ENCODE measurements at regions not wholly inside any gene's neighbourhood (a gene's known extent, or its start where the extent isn't known, plus 50 kb on each side); places are given as distances from the start of the nearest gene placed in this dataset.

GRCh38 chr4:189255636-189256035 is 685.0 kb upstream of the FRG1 start:
- Histone ChIP-seq H3K9me2 (replicated peaks; ENCODE audit: low read length) (no peaks in the 10 kb centered on the region), H3F3A (ENCODE audit: low read length, unreplicated experiment) (no peaks in the 10 kb centered on the region), H3K4me3 (ENCODE audit: low read length) (no peak overlapping the region), H4K20me1 (ENCODE audit: low read length) (no peaks in the 10 kb centered on the region), H3K79me2 (ENCODE audit: low read length) (no peaks in the 10 kb centered on the region), H3K9me3 (ENCODE audit: low read length) (no peaks in the 10 kb centered on the region), H3K27ac (ENCODE audit: low read length) (no peak overlapping the region), H3K4me2 (ENCODE audit: low read length) (no peak overlapping the region), H3K9ac (ENCODE audit: low read length) (no peak overlapping the region), H3K36me3 (ENCODE audit: low read depth, low read length) (no peaks in the 10 kb centered on the region), H3K27me3 (ENCODE audit: low read length) (no peaks in the 10 kb centered on the region), H3K4me1 (ENCODE audit: insufficient read depth, low read length) (no peaks in the 10 kb centered on the region), H2AFZ (ENCODE audit: low read length) (no peak overlapping the region)
- ChIA-PET POLR2A (ENCODE audit: unreplicated experiment) (no interaction called here), CTCF (no interaction called here)
- DNase-seq (no peak), ATAC-seq (no peak)
- no TSS peak for BruUV-seq (replicated peaks)
- TF ChIP-seq, protein P1, sequence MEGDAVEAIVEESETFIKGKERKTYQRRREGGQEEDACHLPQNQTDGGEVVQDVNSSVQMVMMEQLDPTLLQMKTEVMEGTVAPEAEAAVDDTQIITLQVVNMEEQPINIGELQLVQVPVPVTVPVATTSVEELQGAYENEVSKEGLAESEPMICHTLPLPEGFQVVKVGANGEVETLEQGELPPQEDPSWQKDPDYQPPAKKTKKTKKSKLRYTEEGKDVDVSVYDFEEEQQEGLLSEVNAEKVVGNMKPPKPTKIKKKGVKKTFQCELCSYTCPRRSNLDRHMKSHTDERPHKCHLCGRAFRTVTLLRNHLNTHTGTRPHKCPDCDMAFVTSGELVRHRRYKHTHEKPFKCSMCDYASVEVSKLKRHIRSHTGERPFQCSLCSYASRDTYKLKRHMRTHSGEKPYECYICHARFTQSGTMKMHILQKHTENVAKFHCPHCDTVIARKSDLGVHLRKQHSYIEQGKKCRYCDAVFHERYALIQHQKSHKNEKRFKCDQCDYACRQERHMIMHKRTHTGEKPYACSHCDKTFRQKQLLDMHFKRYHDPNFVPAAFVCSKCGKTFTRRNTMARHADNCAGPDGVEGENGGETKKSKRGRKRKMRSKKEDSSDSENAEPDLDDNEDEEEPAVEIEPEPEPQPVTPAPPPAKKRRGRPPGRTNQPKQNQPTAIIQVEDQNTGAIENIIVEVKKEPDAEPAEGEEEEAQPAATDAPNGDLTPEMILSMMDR (conservative IDR thresholded peaks at IDR 0.05; ENCODE audit: low read depth, low read length) = no peak
- TF ChIP-seq EZH2phosphoT487 (IDR thresholded peaks at IDR 0.05; ENCODE audit: borderline replicate concordance, low read length) = no peak
- TF ChIP-seq EZH2 (IDR thresholded peaks at IDR 0.05; ENCODE audit: low read length, unreplicated experiment) = no peak
- intact Hi-C loops (cut with micrococcal nuclease) = no loop called here

GRCh38 chr4:189261475-189261874 is 679.2 kb upstream of the FRG1 start:
- POLR2A ChIA-PET (ENCODE audit: unreplicated experiment) = no interaction called here
- no TSS peak for BruUV-seq (replicated peaks)
- CTCF ChIA-PET = no interaction called here

GRCh38 chr4:189265515-189265914 is 675.2 kb upstream of the FRG1 start:
- CTCF ChIA-PET = no interaction called here
- DNase-seq (no peak), ATAC-seq (no peak)
- H3K27me3 ChIP-seq (ENCODE audit: low read length) = no peaks in the 10 kb centered on the region
- no peak overlapping the region for H3K4me2 ChIP-seq (ENCODE audit: low read length)
- H3K27ac ChIP-seq (ENCODE audit: low read length) = no peak overlapping the region
- no peak for TF ChIP-seq EZH2 (IDR thresholded peaks at IDR 0.05; ENCODE audit: low read length, unreplicated experiment)
- TF ChIP-seq, protein P1 (conservative IDR thresholded peaks at IDR 0.05; ENCODE audit: low read depth, low read length) = no peak
- no peak for TF ChIP-seq EZH2phosphoT487 (IDR thresholded peaks at IDR 0.05; ENCODE audit: borderline replicate concordance, low read length)
- no peaks in the 10 kb centered on the region for H3K36me3 ChIP-seq (ENCODE audit: low read depth, low read length)
- no peaks in the 10 kb centered on the region for H3K9me2 ChIP-seq (replicated peaks; ENCODE audit: low read length)
- intact Hi-C loops (cut with micrococcal nuclease) = no loop called here
- no peaks in the 10 kb centered on the region for H3K4me1 ChIP-seq (ENCODE audit: insufficient read depth, low read length)
- BruUV-seq (replicated peaks) = no TSS peak
- H2AFZ ChIP-seq (ENCODE audit: low read length) = no peak overlapping the region
- H3K79me2 ChIP-seq (ENCODE audit: low read length) = no peaks in the 10 kb centered on the region
- H3K9ac ChIP-seq (ENCODE audit: low read length) = no peak overlapping the region
- no peaks in the 10 kb centered on the region for H4K20me1 ChIP-seq (ENCODE audit: low read length)
- no peak overlapping the region for H3K4me3 ChIP-seq (ENCODE audit: low read length)
- no peaks in the 10 kb centered on the region for H3F3A ChIP-seq (ENCODE audit: low read length, unreplicated experiment)
- POLR2A ChIA-PET (ENCODE audit: unreplicated experiment) = no interaction called here
- no peaks in the 10 kb centered on the region for H3K9me3 ChIP-seq (ENCODE audit: low read length)

More at GRCh38 chr4:189261475-189261874, 679.2 kb upstream of the FRG1 start:
- no peak overlapping the region for H3K4me3 ChIP-seq (ENCODE audit: low read length)
- ATAC-seq (no peak), DNase-seq (no peak)
- no peaks in the 10 kb centered on the region for H3K9me2 ChIP-seq (replicated peaks; ENCODE audit: low read length)
- no peak overlapping the region for H3K27ac ChIP-seq (ENCODE audit: low read length)
- H3K79me2 ChIP-seq (ENCODE audit: low read length) = no peaks in the 10 kb centered on the region
- no peak overlapping the region for H2AFZ ChIP-seq (ENCODE audit: low read length)
- no peaks in the 10 kb centered on the region for H4K20me1 ChIP-seq (ENCODE audit: low read length)
- intact Hi-C loops (cut with micrococcal nuclease) = no loop called here
- H3K27me3 ChIP-seq (ENCODE audit: low read length) = no peaks in the 10 kb centered on the region
- H3K4me2 ChIP-seq (ENCODE audit: low read length) = no peak overlapping the region
- H3K9me3 ChIP-seq (ENCODE audit: low read length) = no peaks in the 10 kb centered on the region
- H3K9ac ChIP-seq (ENCODE audit: low read length) = no peak overlapping the region
- H3F3A ChIP-seq (ENCODE audit: low read length, unreplicated experiment) = no peaks in the 10 kb centered on the region
- TF ChIP-seq EZH2 (IDR thresholded peaks at IDR 0.05; ENCODE audit: low read length, unreplicated experiment) = no peak
- no peak for TF ChIP-seq EZH2phosphoT487 (IDR thresholded peaks at IDR 0.05; ENCODE audit: borderline replicate concordance, low read length)
- TF ChIP-seq, protein P1 (conservative IDR thresholded peaks at IDR 0.05; ENCODE audit: low read depth, low read length) = no peak
- no peaks in the 10 kb centered on the region for H3K4me1 ChIP-seq (ENCODE audit: insufficient read depth, low read length)
- no peaks in the 10 kb centered on the region for H3K36me3 ChIP-seq (ENCODE audit: low read depth, low read length)

Data from PC-3 (cell line).